ENCODE measurements at regions not wholly inside any gene's neighbourhood (a gene's known extent, or its start where the extent isn't known, plus 50 kb on each side); places are given as distances from the start of the nearest gene placed in this dataset.

GRCh38 chr4:112975567-112976355 is 73.7 kb upstream of the ANK2 start:
- TF ChIP-seq, protein P1, sequence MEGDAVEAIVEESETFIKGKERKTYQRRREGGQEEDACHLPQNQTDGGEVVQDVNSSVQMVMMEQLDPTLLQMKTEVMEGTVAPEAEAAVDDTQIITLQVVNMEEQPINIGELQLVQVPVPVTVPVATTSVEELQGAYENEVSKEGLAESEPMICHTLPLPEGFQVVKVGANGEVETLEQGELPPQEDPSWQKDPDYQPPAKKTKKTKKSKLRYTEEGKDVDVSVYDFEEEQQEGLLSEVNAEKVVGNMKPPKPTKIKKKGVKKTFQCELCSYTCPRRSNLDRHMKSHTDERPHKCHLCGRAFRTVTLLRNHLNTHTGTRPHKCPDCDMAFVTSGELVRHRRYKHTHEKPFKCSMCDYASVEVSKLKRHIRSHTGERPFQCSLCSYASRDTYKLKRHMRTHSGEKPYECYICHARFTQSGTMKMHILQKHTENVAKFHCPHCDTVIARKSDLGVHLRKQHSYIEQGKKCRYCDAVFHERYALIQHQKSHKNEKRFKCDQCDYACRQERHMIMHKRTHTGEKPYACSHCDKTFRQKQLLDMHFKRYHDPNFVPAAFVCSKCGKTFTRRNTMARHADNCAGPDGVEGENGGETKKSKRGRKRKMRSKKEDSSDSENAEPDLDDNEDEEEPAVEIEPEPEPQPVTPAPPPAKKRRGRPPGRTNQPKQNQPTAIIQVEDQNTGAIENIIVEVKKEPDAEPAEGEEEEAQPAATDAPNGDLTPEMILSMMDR (conservative IDR thresholded peaks at IDR 0.05 in 1 of 2, IDR thresholded peaks at IDR 0.05 in 1 of 2; ENCODE audit: extremely low read depth in 1 of 2, insufficient read depth in 1 of 2, low read depth in 1 of 2, low read length in 2 of 2) = no peak
- TF ChIP-seq EZH2 (IDR thresholded peaks at IDR 0.05; ENCODE audit: borderline replicate concordance, low read length) = no peak
